PC-9 (cell line): ENCODE measurements at regions not wholly inside any gene's neighbourhood (a gene's known extent, or its start where the extent isn't known, plus 50 kb on each side); places are given as distances from the start of the nearest gene placed in this dataset.

Experiments used
- BruUV-seq: library from RNA; stranded (reverse); fragments of 400-500 nt; replicated peaks from 2 replicates; lab custom pipeline; 2021; lab: Mats Ljungman, UMichigan
- CTCF ChIA-PET: fragments of 300-600 bp; sonication (Branson Sonifier 250); formaldehyde crosslinking; loops from one replicate; lab custom pipeline; 2022; ENCODE audit warnings: antibody characterized with exemption; lab: Charles Lee
- POLR2A ChIA-PET: fragments of 300-600 bp; sonication (Branson Sonifier 250); formaldehyde crosslinking; loops from one replicate; lab custom pipeline; 2022; ENCODE audit warnings: antibody characterized with exemption; ENCODE audit not compliant: unreplicated experiment; lab: Charles Lee
- DNase-seq, 2 experiments: peaks; one replicate each; pipeline versions ENCODE4 v3.0.0 to v3.0.0-alpha.2; 2015 to 2022; ENCODE audit warnings: mixed read lengths in 1 of 2
- H2AFZ ChIP-seq: fragments of 200-600 bp; sonication (generic); 2 replicates; pipeline ENCODE4 v1.8.1; 2017; ENCODE audit warnings: antibody characterized with exemption
- H3F3A ChIP-seq: fragments of 200-600 bp; sonication (generic); 2 replicates; pipeline ENCODE4 v1.8.1; 2017; ENCODE audit warnings: antibody characterized with exemption, mild to moderate bottlenecking, low read depth; ENCODE audit not compliant: insufficient read depth
- H3K27ac ChIP-seq: fragments of 200-600 bp; sonication (generic); 2 replicates; pipeline ENCODE4 v1.6.1; 2016; ENCODE audit warnings: mixed run types
- H3K27me3 ChIP-seq: fragments of 200-600 bp; sonication (generic); 2 replicates; pipeline ENCODE4 v1.6.1; 2016; ENCODE audit warnings: low read depth, mixed run types; ENCODE audit not compliant: insufficient read depth
- H3K36me3 ChIP-seq: fragments of 200-600 bp; sonication (generic); 2 replicates; pipeline ENCODE4 v1.6.1; 2016; ENCODE audit warnings: low read depth, mixed run types
- H3K4me1 ChIP-seq: fragments of 200-600 bp; sonication (generic); replicated peaks from 2 replicates; pipeline ENCODE4 v1.6.1; 2016; ENCODE audit warnings: mixed run types; ENCODE audit not compliant: insufficient read depth
- H3K4me2 ChIP-seq: fragments of 200-600 bp; sonication (generic); 2 replicates; pipeline ENCODE4 v1.6.1; 2017; ENCODE audit warnings: mixed run types
- H3K4me3 ChIP-seq: fragments of 200-600 bp; sonication (generic); 2 replicates; pipeline ENCODE4 v1.6.1; 2016; ENCODE audit warnings: mixed run types
- H3K79me2 ChIP-seq: fragments of 200-600 bp; sonication (generic); 2 replicates; pipeline ENCODE4 v1.6.1; 2017; ENCODE audit warnings: low read depth, mixed run types
- H3K9me2 ChIP-seq: fragments of 200-600 bp; sonication (generic); 2 replicates; pipeline ENCODE4 v1.8.1; 2017; ENCODE audit warnings: mild to moderate bottlenecking; ENCODE audit not compliant: insufficient read depth
- H3K9me3 ChIP-seq: fragments of 200-600 bp; sonication (generic); 2 replicates; pipeline ENCODE4 v1.8.1; 2016; ENCODE audit warnings: low read depth; ENCODE audit not compliant: insufficient read depth
- H4K20me1 ChIP-seq: fragments of 200-600 bp; sonication (generic); 2 replicates; pipeline ENCODE4 v1.8.1; 2017; ENCODE audit not compliant: insufficient read depth
- EZH2 ChIP-seq: fragments of 200-600 bp; sonication (generic); IDR thresholded peaks from 2 replicates; pipeline ENCODE4 v1.8.0; 2017; ENCODE audit warnings: antibody characterized with exemption, low read depth
- intact Hi-C: fragments of 100-400 bp; cut with micrococcal nuclease; formaldehyde crosslinking; loops from one replicate; pipeline ENCODE4 v1.10.0; 2022; ENCODE audit not compliant: unreplicated experiment
- TF ChIP-seq, protein P1 (sequence below): fragments of 200-600 bp; sonication (generic); conservative IDR thresholded peaks from 2 replicates; pipeline ENCODE4 v1.6.1; 2017; ENCODE audit warnings: mixed run types, antibody characterized with exemption, mild to moderate bottlenecking, moderate library complexity

DNA sequence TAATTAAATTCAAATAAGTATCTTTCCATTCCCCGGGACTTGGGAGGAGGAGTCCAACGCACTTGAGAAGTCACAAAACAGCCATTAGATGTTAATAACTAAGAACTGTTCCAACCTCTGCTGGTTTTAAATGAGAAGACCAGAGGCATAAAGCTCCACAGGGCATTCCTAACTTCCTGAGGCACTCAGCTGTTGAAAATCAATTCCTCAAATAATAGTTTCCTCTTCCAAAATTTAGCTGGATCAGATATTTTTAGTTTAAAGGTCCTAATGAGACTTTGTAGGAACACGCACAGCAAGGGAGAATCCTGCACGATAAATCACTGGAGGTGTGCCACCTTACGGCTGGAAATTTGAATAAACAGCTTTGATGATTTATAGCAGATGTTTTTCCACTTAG, 504.3 kb upstream of the ZFP42 start:
- no TSS peak for BruUV-seq
- H3K4me1 ChIP-seq: no peaks in the 10 kb centered on the region
- DNase-seq: no peak
- no peak overlapping the region for H3K4me2 ChIP-seq
- H3K9me3 ChIP-seq: no peaks in the 10 kb centered on the region
- no peak overlapping the region for H3K4me3 ChIP-seq
- no peaks in the 10 kb centered on the region for H3K9me2 ChIP-seq
- H2AFZ ChIP-seq: no peak overlapping the region
- CTCF ChIA-PET: no interaction called here
- POLR2A ChIA-PET: no interaction called here
- H3K27me3 ChIP-seq: no peaks in the 10 kb centered on the region
- H4K20me1 ChIP-seq: no peaks in the 10 kb centered on the region
- intact Hi-C loops: loop anchor here (5.0 kb wide), 1 partner anchor 451 kb away; no protein-coding TSS in a partner anchor
- no peaks in the 10 kb centered on the region for H3F3A ChIP-seq
- no peaks in the 10 kb centered on the region for H3K79me2 ChIP-seq
- no peak overlapping the region for H3K27ac ChIP-seq
- no peaks in the 10 kb centered on the region for H3K36me3 ChIP-seq
- TF ChIP-seq EZH2: no peak
- TF ChIP-seq, protein P1, sequence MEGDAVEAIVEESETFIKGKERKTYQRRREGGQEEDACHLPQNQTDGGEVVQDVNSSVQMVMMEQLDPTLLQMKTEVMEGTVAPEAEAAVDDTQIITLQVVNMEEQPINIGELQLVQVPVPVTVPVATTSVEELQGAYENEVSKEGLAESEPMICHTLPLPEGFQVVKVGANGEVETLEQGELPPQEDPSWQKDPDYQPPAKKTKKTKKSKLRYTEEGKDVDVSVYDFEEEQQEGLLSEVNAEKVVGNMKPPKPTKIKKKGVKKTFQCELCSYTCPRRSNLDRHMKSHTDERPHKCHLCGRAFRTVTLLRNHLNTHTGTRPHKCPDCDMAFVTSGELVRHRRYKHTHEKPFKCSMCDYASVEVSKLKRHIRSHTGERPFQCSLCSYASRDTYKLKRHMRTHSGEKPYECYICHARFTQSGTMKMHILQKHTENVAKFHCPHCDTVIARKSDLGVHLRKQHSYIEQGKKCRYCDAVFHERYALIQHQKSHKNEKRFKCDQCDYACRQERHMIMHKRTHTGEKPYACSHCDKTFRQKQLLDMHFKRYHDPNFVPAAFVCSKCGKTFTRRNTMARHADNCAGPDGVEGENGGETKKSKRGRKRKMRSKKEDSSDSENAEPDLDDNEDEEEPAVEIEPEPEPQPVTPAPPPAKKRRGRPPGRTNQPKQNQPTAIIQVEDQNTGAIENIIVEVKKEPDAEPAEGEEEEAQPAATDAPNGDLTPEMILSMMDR: no peak

DNA sequence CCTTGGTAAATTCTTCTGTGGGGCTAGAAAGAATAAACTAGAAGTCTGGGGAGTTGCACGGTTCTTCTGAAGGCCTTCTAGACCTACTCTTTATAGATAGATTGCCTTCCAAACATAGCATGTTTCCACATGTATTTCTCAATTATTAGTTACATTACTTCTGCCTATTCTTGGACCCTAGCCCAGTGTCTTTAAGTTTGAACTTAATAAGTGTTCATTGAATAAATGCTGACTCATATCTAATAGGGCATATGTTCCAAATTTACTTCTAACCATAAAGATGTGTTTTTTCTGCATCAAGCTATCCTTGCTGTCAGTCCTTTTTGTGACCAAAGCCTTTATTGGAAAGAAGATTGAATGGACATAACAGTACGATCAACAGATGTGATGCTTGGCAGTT, 503.6 kb upstream of the ZFP42 start:
- H4K20me1 ChIP-seq: no peaks in the 10 kb centered on the region
- no peak overlapping the region for H3K4me3 ChIP-seq
- no peak overlapping the region for H3K27ac ChIP-seq
- intact Hi-C loops: loop anchor here (5.0 kb wide), 1 partner anchor 450 kb away; no protein-coding TSS in a partner anchor
- no peaks in the 10 kb centered on the region for H3K79me2 ChIP-seq
- ChIA-PET CTCF (no interaction called here), POLR2A (no interaction called here)
- BruUV-seq: no TSS peak
- H3K9me3 ChIP-seq: no peaks in the 10 kb centered on the region
- H3K4me1 ChIP-seq: no peaks in the 10 kb centered on the region
- no peak overlapping the region for H3K4me2 ChIP-seq
- TF ChIP-seq EZH2: no peak
- TF ChIP-seq, protein P1: no peak
- H3K27me3 ChIP-seq: no peaks in the 10 kb centered on the region
- no peaks in the 10 kb centered on the region for H3F3A ChIP-seq
- H2AFZ ChIP-seq: no peak overlapping the region
- no peaks in the 10 kb centered on the region for H3K9me2 ChIP-seq
- DNase-seq: no peak
- no peaks in the 10 kb centered on the region for H3K36me3 ChIP-seq

DNA sequence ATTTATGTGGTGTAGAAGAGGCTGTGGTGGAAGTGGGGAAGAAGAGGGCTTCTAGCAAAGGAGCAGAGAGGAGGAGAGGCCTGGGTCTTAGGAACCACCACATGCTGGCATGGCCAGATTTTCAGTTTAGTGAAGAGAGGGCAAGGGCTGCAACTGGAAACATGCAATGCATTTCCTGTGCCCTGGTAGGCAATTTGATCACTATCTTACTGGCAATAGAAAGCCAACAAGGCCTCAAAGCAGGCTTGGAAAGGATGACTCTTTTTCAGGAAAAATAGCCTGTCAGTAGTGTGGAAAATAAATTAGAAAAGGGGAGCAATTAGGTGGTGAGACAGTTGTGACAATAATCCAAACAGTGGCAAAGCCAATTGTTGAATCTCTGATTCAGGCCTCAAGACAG, 501.9 kb upstream of the ZFP42 start:
- POLR2A ChIA-PET: no interaction called here
- H4K20me1 ChIP-seq: no peaks in the 10 kb centered on the region
- H3K79me2 ChIP-seq: no peaks in the 10 kb centered on the region
- H2AFZ ChIP-seq: no peak overlapping the region
- intact Hi-C loops: loop anchor here (5.0 kb wide), 1 partner anchor 449 kb away; no protein-coding TSS in a partner anchor
- no peak overlapping the region for H3K4me3 ChIP-seq
- H3K4me2 ChIP-seq: no peak overlapping the region
- H3K4me1 ChIP-seq: no peaks in the 10 kb centered on the region
- no peaks in the 10 kb centered on the region for H3K9me3 ChIP-seq
- no peak overlapping the region for H3K27ac ChIP-seq
- H3K36me3 ChIP-seq: no peaks in the 10 kb centered on the region
- no peaks in the 10 kb centered on the region for H3F3A ChIP-seq
- CTCF ChIA-PET: no interaction called here
- no TSS peak for BruUV-seq
- no peaks in the 10 kb centered on the region for H3K9me2 ChIP-seq
- H3K27me3 ChIP-seq: no peaks in the 10 kb centered on the region
- TF ChIP-seq EZH2: no peak
- TF ChIP-seq, protein P1: no peak
- DNase-seq: no peak
